A673 (cell line): ENCODE measurements at regions not wholly inside any gene's neighbourhood (a gene's known extent, or its start where the extent isn't known, plus 50 kb on each side); places are given as distances from the start of the nearest gene placed in this dataset.

Experiments
- BruUV-seq: library from RNA; stranded (reverse); fragments of 400-500 nt; replicated peaks from 2 replicates; lab custom pipeline; 2021; lab: Mats Ljungman, UMichigan
- CTCF ChIA-PET: fragments of 300-600 bp; sonication (Branson Sonifier 250); formaldehyde crosslinking; loops from one replicate; lab custom pipeline; 2022; ENCODE audit warnings: antibody characterized with exemption; lab: Charles Lee
- POLR2A ChIA-PET: fragments of 300-600 bp; sonication (Branson Sonifier 250); formaldehyde crosslinking; loops from one replicate; lab custom pipeline; 2022; ENCODE audit warnings: antibody characterized with exemption; ENCODE audit not compliant: low non-redundant PET; lab: Charles Lee
- DNase-seq: peaks from one replicate; pipeline ENCODE4 v3.0.0-alpha.2; 2015; ENCODE audit warnings: low spot score
- H3K27ac ChIP-seq: fragments of 200-600 bp; sonication (generic); 2 replicates; pipeline ENCODE4 v1.5.1; 2016; ENCODE audit warnings: mixed run types, low read depth, mild to moderate bottlenecking, mixed read lengths, antibody characterized with exemption, low read length; ENCODE audit not compliant: poor library complexity, severe bottlenecking
- H3K27me3 ChIP-seq: fragments of 200-600 bp; sonication (generic); replicated peaks from 2 replicates; pipeline ENCODE4 v1.6.1; 2017; ENCODE audit warnings: mixed run types, low read depth, mild to moderate bottlenecking, mixed read lengths, antibody characterized with exemption, low read length; ENCODE audit not compliant: insufficient read depth, poor library complexity
- H3K36me3 ChIP-seq: fragments of 200-600 bp; sonication (generic); 2 replicates; pipeline ENCODE4 v1.6.1; 2016; ENCODE audit warnings: mixed run types, mild to moderate bottlenecking, mixed read lengths, antibody characterized with exemption, low read length; ENCODE audit not compliant: insufficient read depth, poor library complexity, severe bottlenecking
- H3K4me1 ChIP-seq: fragments of 200-600 bp; sonication (generic); 2 replicates; pipeline ENCODE4 v1.6.1; 2017; ENCODE audit warnings: mixed run types, mild to moderate bottlenecking, mixed read lengths, antibody characterized with exemption, low read length; ENCODE audit not compliant: insufficient read depth, poor library complexity, severe bottlenecking
- H3K4me3 ChIP-seq: fragments of 200-600 bp; sonication (generic); 2 replicates; pipeline ENCODE4 v1.5.1; 2016; ENCODE audit warnings: low read depth, mixed run types, mild to moderate bottlenecking, mixed read lengths, low read length; ENCODE audit not compliant: poor library complexity, severe bottlenecking
- H3K9me3 ChIP-seq: fragments of 200-600 bp; sonication (generic); 2 replicates; pipeline ENCODE4 v1.6.1; 2016; ENCODE audit warnings: mixed run types, low read depth, mild to moderate bottlenecking, mixed read lengths, antibody characterized with exemption, low read length; ENCODE audit not compliant: poor library complexity, severe bottlenecking
- CTCF ChIP-seq: fragments of 300-800, 200-600 bp; sonication (generic); conservative IDR thresholded peaks from 2 replicates; pipeline ENCODE4 v1.5.1; 2017; ENCODE audit warnings: low read depth, mild to moderate bottlenecking, antibody characterized with exemption, low read length, moderate library complexity, mixed read lengths
- EZH2 ChIP-seq: fragments of 200-600 bp; sonication (generic); IDR thresholded peaks from 2 replicates; pipeline ENCODE4 v1.6.1; 2017; ENCODE audit warnings: borderline replicate concordance, low read depth, mild to moderate bottlenecking, mixed read lengths, antibody characterized with exemption, low read length; ENCODE audit not compliant: poor library complexity, severe bottlenecking
- intact Hi-C: fragments of 100-400 bp; cut with micrococcal nuclease; formaldehyde crosslinking; loops from one replicate; pipeline ENCODE4 v1.10.0; 2022; ENCODE audit not compliant: unreplicated experiment

GRCh38 chr14:38789805-38790204 is 313.2 kb downstream of the SEC23A start:
- Histone ChIP-seq H3K4me1 (no peaks in the 10 kb centered on the region), H3K36me3 (no peaks in the 10 kb centered on the region), H3K27me3 (no peaks in the 10 kb centered on the region), H3K27ac (no peak overlapping the region), H3K4me3 (no peak overlapping the region), H3K9me3 (no peaks in the 10 kb centered on the region)
- intact Hi-C loops, result no loop called here
- no peak for TF ChIP-seq CTCF
- no peak for TF ChIP-seq EZH2
- CTCF ChIA-PET, result no interaction called here
- no TSS peak for BruUV-seq
- POLR2A ChIA-PET, result no interaction called here
- no peak for DNase-seq

DNA sequence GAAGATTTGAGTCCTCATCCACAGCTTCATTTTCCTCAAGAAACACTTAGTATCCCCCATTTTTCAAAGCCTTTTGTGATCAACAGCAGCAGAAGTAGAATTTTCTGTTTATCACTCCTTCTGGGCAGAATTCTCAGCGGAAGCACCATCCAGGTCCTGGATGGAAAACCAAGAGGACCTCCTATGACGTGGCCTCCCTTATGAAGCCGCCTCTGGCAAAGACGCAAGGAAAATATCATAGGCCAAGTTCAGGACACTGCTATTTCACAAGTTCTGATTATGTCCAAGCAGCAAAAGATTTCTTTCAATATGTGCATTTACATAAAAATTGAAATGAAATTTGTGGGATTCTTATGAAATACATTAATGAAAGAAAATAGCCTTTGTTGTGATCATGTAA is 315.0 kb downstream of the SEC23A start:
- BruUV-seq, result no TSS peak
- intact Hi-C loops, result no loop called here
- Histone ChIP-seq H3K9me3 (no peaks in the 10 kb centered on the region), H3K36me3 (no peaks in the 10 kb centered on the region), H3K4me1 (no peaks in the 10 kb centered on the region), H3K4me3 (no peak overlapping the region), H3K27me3 (no peaks in the 10 kb centered on the region), H3K27ac (no peak overlapping the region)
- TF ChIP-seq CTCF, result no peak
- no peak for TF ChIP-seq EZH2
- ChIA-PET POLR2A (no interaction called here), CTCF (no interaction called here)
- DNase-seq, result no peak

GRCh38 chr14:38786921-38787320 is 316.1 kb downstream of the SEC23A start:
- ChIA-PET CTCF (no interaction called here), POLR2A (no interaction called here)
- H3K4me3 ChIP-seq, result no peak overlapping the region
- H3K9me3 ChIP-seq, result no peaks in the 10 kb centered on the region
- no peak for DNase-seq
- no peak overlapping the region for H3K27ac ChIP-seq
- H3K36me3 ChIP-seq, result no peaks in the 10 kb centered on the region
- TF ChIP-seq CTCF (no peak), EZH2 (no peak)
- H3K4me1 ChIP-seq, result no peaks in the 10 kb centered on the region
- H3K27me3 ChIP-seq, result no peaks in the 10 kb centered on the region
- no TSS peak for BruUV-seq
- intact Hi-C loops, result no loop called here
